ENCODE measurements at regions not wholly inside any gene's neighbourhood (a gene's known extent, or its start where the extent isn't known, plus 50 kb on each side); places are given as distances from the start of the nearest gene placed in this dataset.
"Not testable (repeated sequence)": the region's sequence is repeated elsewhere in the genome, so short reads cannot be mapped to it uniquely, and the experiment has no call there.

- H3K79me2 ChIP-seq (ENCODE audit: insufficient read depth, low read length), result no peaks in the 10 kb centered on the region
- no peak for TF ChIP-seq CTCF (IDR thresholded peaks at IDR 0.05; ENCODE audit: extremely low read depth, low read depth, low read length)
- no peak overlapping the region for H3K4me3 ChIP-seq (ENCODE audit: insufficient read depth, low read length)
- H3K36me3 ChIP-seq (ENCODE audit: insufficient read depth, low read length), result no peaks in the 10 kb centered on the region
- H3K4me1 ChIP-seq (ENCODE audit: insufficient read depth, low read length), result no peaks in the 10 kb centered on the region
- no peaks in the 10 kb centered on the region for H3K9me3 ChIP-seq (ENCODE audit: low read depth, low read length)
- no peak overlapping the region for H3K4me2 ChIP-seq (ENCODE audit: insufficient read depth, low read length)
- no peak overlapping the region for H3K27ac ChIP-seq (ENCODE audit: low read depth, low read length)
- H2AFZ ChIP-seq (ENCODE audit: low read length), result no peak overlapping the region
- H3K27me3 ChIP-seq (ENCODE audit: insufficient read depth, low read length), result no peaks in the 10 kb centered on the region
- no peak for DNase-seq (ENCODE audit: insufficient read length, low spot score, missing footprints)
- no peaks in the 10 kb centered on the region for H4K20me1 ChIP-seq (ENCODE audit: insufficient read depth, low read length)
Measured at GRCh38 chr4:174401471-174402130, 117.9 kb downstream of the CEP44 start.

- not testable (repeated sequence) for H3K4me1 ChIP-seq (ENCODE audit: insufficient read depth, low read length); H3K36me3 ChIP-seq (ENCODE audit: insufficient read depth, low read length); H3K79me2 ChIP-seq (ENCODE audit: insufficient read depth, low read length); H3K27me3 ChIP-seq (ENCODE audit: insufficient read depth, low read length); DNase-seq (ENCODE audit: insufficient read length, low spot score, missing footprints); H4K20me1 ChIP-seq (ENCODE audit: insufficient read depth, low read length); H3K9me3 ChIP-seq (ENCODE audit: low read depth, low read length); H3K4me3 ChIP-seq (ENCODE audit: insufficient read depth, low read length); H2AFZ ChIP-seq (ENCODE audit: low read length); H3K27ac ChIP-seq (ENCODE audit: low read depth, low read length); H3K4me2 ChIP-seq (ENCODE audit: insufficient read depth, low read length)
Measured at GRCh38 chr4:174400603-174401302, 117.0 kb downstream of the CEP44 start.

- Histone ChIP-seq H3K4me1 (ENCODE audit: insufficient read depth, low read length) (no peaks in the 10 kb centered on the region), H3K9me3 (ENCODE audit: low read depth, low read length) (no peaks in the 10 kb centered on the region), H3K27me3 (ENCODE audit: insufficient read depth, low read length) (no peaks in the 10 kb centered on the region), H4K20me1 (ENCODE audit: insufficient read depth, low read length) (no peaks in the 10 kb centered on the region), H3K4me3 (ENCODE audit: insufficient read depth, low read length) (no peak overlapping the region), H3K27ac (ENCODE audit: low read depth, low read length) (no peak overlapping the region), H2AFZ (ENCODE audit: low read length) (no peak overlapping the region), H3K36me3 (ENCODE audit: insufficient read depth, low read length) (no peaks in the 10 kb centered on the region), H3K4me2 (ENCODE audit: insufficient read depth, low read length) (no peak overlapping the region), H3K79me2 (ENCODE audit: insufficient read depth, low read length) (no peaks in the 10 kb centered on the region)
- TF ChIP-seq CTCF (IDR thresholded peaks at IDR 0.05; ENCODE audit: extremely low read depth, low read depth, low read length), result no peak
- no peak for DNase-seq (ENCODE audit: insufficient read length, low spot score, missing footprints)
Measured at GRCh38 chr4:174398728-174399127, 115.0 kb downstream of the CEP44 start.

GRCh38 chr4:174397366-174398155, 113.8 kb downstream of the CEP44 start:
- no peak overlapping the region for H3K4me3 ChIP-seq (ENCODE audit: insufficient read depth, low read length)
- H3K36me3 ChIP-seq (ENCODE audit: insufficient read depth, low read length), result no peaks in the 10 kb centered on the region
- no peak for TF ChIP-seq CTCF (IDR thresholded peaks at IDR 0.05; ENCODE audit: extremely low read depth, low read depth, low read length)
- DNase-seq (ENCODE audit: insufficient read length, low spot score, missing footprints), result no peak
- H3K9me3 ChIP-seq (ENCODE audit: low read depth, low read length), result no peaks in the 10 kb centered on the region
- H3K27ac ChIP-seq (ENCODE audit: low read depth, low read length), result no peak overlapping the region
- no peaks in the 10 kb centered on the region for H3K4me1 ChIP-seq (ENCODE audit: insufficient read depth, low read length)
- no peaks in the 10 kb centered on the region for H4K20me1 ChIP-seq (ENCODE audit: insufficient read depth, low read length)
- H2AFZ ChIP-seq (ENCODE audit: low read length), result no peak overlapping the region
- no peak overlapping the region for H3K4me2 ChIP-seq (ENCODE audit: insufficient read depth, low read length)
- H3K27me3 ChIP-seq (ENCODE audit: insufficient read depth, low read length), result no peaks in the 10 kb centered on the region
- no peaks in the 10 kb centered on the region for H3K79me2 ChIP-seq (ENCODE audit: insufficient read depth, low read length)
